Gastroesophageal sphincter (tissue), 3 donors: ENCODE measurements at regions not wholly inside any gene's neighbourhood (a gene's known extent, or its start where the extent isn't known, plus 50 kb on each side); places are given as distances from the start of the nearest gene placed in this dataset.

ENCODE experiments used
- CTCF ChIP-seq, 4 experiments: fragments of 200-600 bp in 2 of 4; fragments of 450-650 bp in 2 of 4; sonication (generic) in 1 of 4; IDR thresholded peaks; one replicate each; pipeline ENCODE4 v1.5.1; 2017 to 2019; ENCODE audit warnings: antibody characterized with exemption in 4 of 4, mild to moderate bottlenecking in 2 of 4, moderate library complexity in 2 of 4
- POLR2A ChIP-seq, 2 donors: fragments of 450-650 bp; IDR thresholded peaks; one replicate each; pipeline ENCODE4 v1.6.1; 2017; ENCODE audit warnings: antibody characterized with exemption in 2 of 2, mild to moderate bottlenecking in 2 of 2, moderate library complexity in 1 of 2
- POLR2AphosphoS5 ChIP-seq: sonication (generic); formaldehyde crosslinking; IDR thresholded peaks from one replicate; pipeline ENCODE4 v1.6.1; 2017; ENCODE audit warnings: antibody characterized with exemption

- no peak for TF ChIP-seq POLR2A (IDR thresholded peaks at IDR 0.05)
- no peak for TF ChIP-seq CTCF (IDR thresholded peaks at IDR 0.05)
- no peak for TF ChIP-seq POLR2AphosphoS5
These were observed 903.7 kb downstream of the TDRD15 start for GRCh38 chr2:22027345-22028005.
